HG03521 (cell line): ENCODE measurements at regions not wholly inside any gene's neighbourhood (a gene's known extent, or its start where the extent isn't known, plus 50 kb on each side); places are given as distances from the start of the nearest gene placed in this dataset.

Source experiments
- ATAC-seq: cut with Tn5 transposase; IDR thresholded peaks from one replicate; pipeline ENCODE4 v1.9.1; 2021; ENCODE audit warnings: mild to moderate bottlenecking, moderate library complexity; ENCODE audit not compliant: unreplicated experiment

GRCh38 chr4:79472693-79473438 lies 64.8 kb upstream of the GK2 start:
- ATAC-seq: no peak

- ATAC-seq: no peak
Measured at GRCh38 chr4:79472036-79472435, 64.0 kb upstream of the GK2 start.

GRCh38 chr4:79471309-79471708 lies 63.3 kb upstream of the GK2 start:
- no peak for ATAC-seq

- no peak for ATAC-seq
Measured at GRCh38 chr4:79467246-79467932, 59.4 kb upstream of the GK2 start.

- ATAC-seq: no peak
Measured at GRCh38 chr4:79466621-79467020, 58.6 kb upstream of the GK2 start.
